ENCODE measurements at regions not wholly inside any gene's neighbourhood (a gene's known extent, or its start where the extent isn't known, plus 50 kb on each side); places are given as distances from the start of the nearest gene placed in this dataset.

DNA sequence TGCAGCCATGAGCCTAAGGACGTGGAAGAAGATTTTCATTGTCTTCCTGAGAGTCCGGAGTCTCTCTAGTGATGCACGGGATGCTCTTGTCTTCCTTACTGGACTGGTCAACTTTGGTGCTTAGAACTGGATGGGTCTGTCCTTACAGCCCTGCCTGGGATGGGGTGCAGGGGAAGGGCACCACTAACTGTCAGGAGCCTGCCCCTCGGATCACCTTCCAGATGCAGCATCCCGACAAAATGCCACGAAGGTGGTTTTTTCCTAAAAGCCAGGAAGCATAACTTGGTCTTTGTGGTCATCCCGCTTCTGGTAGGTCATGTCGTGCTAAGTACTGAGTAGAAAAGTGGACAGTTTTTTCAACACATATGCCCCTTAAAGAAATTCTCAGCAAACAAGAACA is 207.4 kb upstream of the TWIST2 start:
- no peak for ATAC-seq
- no peak for TF ChIP-seq ZFP3 (CRISPR knock-in tag; IDR thresholded peaks at IDR 0.05)
- TF ChIP-seq, protein P1, sequence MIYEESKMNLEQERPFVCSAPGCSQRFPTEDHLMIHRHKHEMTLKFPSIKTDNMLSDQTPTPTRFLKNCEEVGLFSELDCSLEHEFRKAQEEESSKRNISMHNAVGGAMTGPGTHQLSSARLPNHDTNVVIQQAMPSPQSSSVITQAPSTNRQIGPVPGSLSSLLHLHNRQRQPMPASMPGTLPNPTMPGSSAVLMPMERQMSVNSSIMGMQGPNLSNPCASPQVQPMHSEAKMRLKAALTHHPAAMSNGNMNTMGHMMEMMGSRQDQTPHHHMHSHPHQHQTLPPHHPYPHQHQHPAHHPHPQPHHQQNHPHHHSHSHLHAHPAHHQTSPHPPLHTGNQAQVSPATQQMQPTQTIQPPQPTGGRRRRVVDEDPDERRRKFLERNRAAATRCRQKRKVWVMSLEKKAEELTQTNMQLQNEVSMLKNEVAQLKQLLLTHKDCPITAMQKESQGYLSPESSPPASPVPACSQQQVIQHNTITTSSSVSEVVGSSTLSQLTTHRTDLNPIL (CRISPR knock-in tag; IDR thresholded peaks at IDR 0.05; ENCODE audit: low read depth), result no peak
- no peak for TF ChIP-seq ZC3H10 (CRISPR knock-in tag; IDR thresholded peaks at IDR 0.05)
- no peak for TF ChIP-seq BACH2 (CRISPR knock-in tag; IDR thresholded peaks at IDR 0.05; ENCODE audit: borderline replicate concordance)
- TF ChIP-seq, protein P2, sequence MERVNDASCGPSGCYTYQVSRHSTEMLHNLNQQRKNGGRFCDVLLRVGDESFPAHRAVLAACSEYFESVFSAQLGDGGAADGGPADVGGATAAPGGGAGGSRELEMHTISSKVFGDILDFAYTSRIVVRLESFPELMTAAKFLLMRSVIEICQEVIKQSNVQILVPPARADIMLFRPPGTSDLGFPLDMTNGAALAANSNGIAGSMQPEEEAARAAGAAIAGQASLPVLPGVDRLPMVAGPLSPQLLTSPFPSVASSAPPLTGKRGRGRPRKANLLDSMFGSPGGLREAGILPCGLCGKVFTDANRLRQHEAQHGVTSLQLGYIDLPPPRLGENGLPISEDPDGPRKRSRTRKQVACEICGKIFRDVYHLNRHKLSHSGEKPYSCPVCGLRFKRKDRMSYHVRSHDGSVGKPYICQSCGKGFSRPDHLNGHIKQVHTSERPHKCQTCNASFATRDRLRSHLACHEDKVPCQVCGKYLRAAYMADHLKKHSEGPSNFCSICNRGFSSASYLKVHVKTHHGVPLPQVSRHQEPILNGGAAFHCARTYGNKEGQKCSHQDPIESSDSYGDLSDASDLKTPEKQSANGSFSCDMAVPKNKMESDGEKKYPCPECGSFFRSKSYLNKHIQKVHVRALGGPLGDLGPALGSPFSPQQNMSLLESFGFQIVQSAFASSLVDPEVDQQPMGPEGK (CRISPR knock-in tag; IDR thresholded peaks at IDR 0.05; ENCODE audit: borderline replicate concordance), result no peak
- no peak for TF ChIP-seq TCF4 (CRISPR knock-in tag; IDR thresholded peaks at IDR 0.05; ENCODE audit: borderline replicate concordance)
- no peak for TF ChIP-seq ARNTL (CRISPR knock-in tag; IDR thresholded peaks at IDR 0.05; ENCODE audit: borderline replicate concordance, low read depth)
- TF ChIP-seq GLIS3 (CRISPR knock-in tag; IDR thresholded peaks at IDR 0.05), result no peak
- TF ChIP-seq RARB (CRISPR knock-in tag; IDR thresholded peaks at IDR 0.05), result no peak
- TF ChIP-seq TOX (CRISPR knock-in tag; IDR thresholded peaks at IDR 0.05; ENCODE audit: borderline replicate concordance), result no peak
- no peak for TF ChIP-seq CSDC2 (CRISPR knock-in tag; IDR thresholded peaks at IDR 0.05)
- TF ChIP-seq OSR1 (CRISPR knock-in tag; IDR thresholded peaks at IDR 0.05), result no peak
- TF ChIP-seq ZFP30 (CRISPR knock-in tag; IDR thresholded peaks at IDR 0.05), result no peak
- TF ChIP-seq ZNF8 (CRISPR knock-in tag; IDR thresholded peaks at IDR 0.05), result no peak
- TF ChIP-seq, protein P3, sequence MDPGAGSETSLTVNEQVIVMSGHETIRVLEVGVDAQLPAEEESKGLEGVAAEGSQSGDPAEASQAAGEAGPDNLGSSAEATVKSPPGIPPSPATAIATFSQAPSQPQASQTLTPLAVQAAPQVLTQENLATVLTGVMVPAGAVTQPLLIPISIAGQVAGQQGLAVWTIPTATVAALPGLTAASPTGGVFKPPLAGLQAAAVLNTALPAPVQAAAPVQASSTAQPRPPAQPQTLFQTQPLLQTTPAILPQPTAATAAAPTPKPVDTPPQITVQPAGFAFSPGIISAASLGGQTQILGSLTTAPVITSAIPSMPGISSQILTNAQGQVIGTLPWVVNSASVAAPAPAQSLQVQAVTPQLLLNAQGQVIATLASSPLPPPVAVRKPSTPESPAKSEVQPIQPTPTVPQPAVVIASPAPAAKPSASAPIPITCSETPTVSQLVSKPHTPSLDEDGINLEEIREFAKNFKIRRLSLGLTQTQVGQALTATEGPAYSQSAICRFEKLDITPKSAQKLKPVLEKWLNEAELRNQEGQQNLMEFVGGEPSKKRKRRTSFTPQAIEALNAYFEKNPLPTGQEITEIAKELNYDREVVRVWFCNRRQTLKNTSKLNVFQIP (CRISPR knock-in tag; IDR thresholded peaks at IDR 0.05; ENCODE audit: borderline replicate concordance, low read depth), result no peak
- no peak for TF ChIP-seq PPARA (CRISPR knock-in tag; IDR thresholded peaks at IDR 0.05; ENCODE audit: borderline replicate concordance)
- TF ChIP-seq ZNF565 (CRISPR knock-in tag; conservative IDR thresholded peaks at IDR 0.05; ENCODE audit: low read depth), result no peak
- TF ChIP-seq ZNF70 (CRISPR knock-in tag; IDR thresholded peaks at IDR 0.05), result no peak
- TF ChIP-seq, protein P4, sequence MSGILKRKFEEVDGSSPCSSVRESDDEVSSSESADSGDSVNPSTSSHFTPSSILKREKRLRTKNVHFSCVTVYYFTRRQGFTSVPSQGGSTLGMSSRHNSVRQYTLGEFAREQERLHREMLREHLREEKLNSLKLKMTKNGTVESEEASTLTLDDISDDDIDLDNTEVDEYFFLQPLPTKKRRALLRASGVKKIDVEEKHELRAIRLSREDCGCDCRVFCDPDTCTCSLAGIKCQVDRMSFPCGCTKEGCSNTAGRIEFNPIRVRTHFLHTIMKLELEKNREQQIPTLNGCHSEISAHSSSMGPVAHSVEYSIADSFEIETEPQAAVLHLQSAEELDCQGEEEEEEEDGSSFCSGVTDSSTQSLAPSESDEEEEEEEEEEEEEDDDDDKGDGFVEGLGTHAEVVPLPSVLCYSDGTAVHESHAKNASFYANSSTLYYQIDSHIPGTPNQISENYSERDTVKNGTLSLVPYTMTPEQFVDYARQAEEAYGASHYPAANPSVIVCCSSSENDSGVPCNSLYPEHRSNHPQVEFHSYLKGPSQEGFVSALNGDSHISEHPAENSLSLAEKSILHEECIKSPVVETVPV (CRISPR knock-in tag; IDR thresholded peaks at IDR 0.05), result no peak

DNA sequence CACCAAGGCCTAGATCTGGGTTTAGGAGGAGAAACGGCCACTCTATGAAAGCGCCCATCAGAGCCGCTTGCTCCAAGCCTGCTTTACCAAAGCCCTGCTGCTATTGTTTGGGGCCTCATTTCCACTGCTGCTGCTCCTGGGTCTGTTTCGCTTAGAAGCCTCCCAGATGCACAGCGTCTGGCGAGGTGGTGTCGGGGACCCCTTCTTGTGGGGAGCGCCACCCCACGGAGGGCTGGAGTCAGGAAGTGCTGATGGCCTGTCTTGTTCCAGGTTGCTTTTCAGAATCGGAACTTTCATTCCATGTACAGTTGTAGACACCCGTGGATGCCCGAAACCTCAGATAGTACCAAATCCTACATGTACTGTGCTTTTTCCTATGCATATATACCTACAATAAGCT is 204.9 kb upstream of the TWIST2 start:
- no peak for ATAC-seq
- TF ChIP-seq ISL1 (CRISPR knock-in tag; IDR thresholded peaks at IDR 0.05) (no peak), ESRRG (CRISPR knock-in tag; IDR thresholded peaks at IDR 0.05) (no peak), PPARA (CRISPR knock-in tag; IDR thresholded peaks at IDR 0.05; ENCODE audit: borderline replicate concordance) (no peak), ZFP3 (CRISPR knock-in tag; IDR thresholded peaks at IDR 0.05) (no peak), ZFP30 (CRISPR knock-in tag; IDR thresholded peaks at IDR 0.05) (no peak)
- TF ChIP-seq, protein P1 (CRISPR knock-in tag; IDR thresholded peaks at IDR 0.05; ENCODE audit: low read depth), result no peak
- TF ChIP-seq, protein P4 (CRISPR knock-in tag; IDR thresholded peaks at IDR 0.05), result no peak
- TF ChIP-seq, protein P3 (CRISPR knock-in tag; IDR thresholded peaks at IDR 0.05; ENCODE audit: borderline replicate concordance, low read depth), result no peak
